HepG2 (cell line): ENCODE measurements at regions not wholly inside any gene's neighbourhood (a gene's known extent, or its start where the extent isn't known, plus 50 kb on each side); places are given as distances from the start of the nearest gene placed in this dataset.

ENCODE experiments used
- CEBPB ChIP-seq: IDR thresholded peaks from 2 replicates; pipeline ENCODE4 v1.6.1; 2011; ENCODE audit warnings: low read depth, low read length, improper control_type of control experiment, borderline replicate concordance
- DR1 ChIP-seq: sonication (generic); formaldehyde crosslinking; IDR thresholded peaks from 2 replicates; pipeline ENCODE4 v1.8.0; 2021; ENCODE audit warnings: mild to moderate bottlenecking, missing genetic modification reagents, inconsistent platforms
- ETS1 ChIP-seq: sonication (generic); formaldehyde crosslinking; IDR thresholded peaks from 2 replicates; pipeline ENCODE4 v1.4.0; 2020; ENCODE audit warnings: missing genetic modification reagents
- FOXM1 ChIP-seq: sonication (generic); formaldehyde crosslinking; IDR thresholded peaks from 2 replicates; pipeline ENCODE4 v1.5.0; 2020; ENCODE audit warnings: missing genetic modification reagents
- HNRNPLL ChIP-seq: fragments of 200-400 bp; formaldehyde crosslinking; IDR thresholded peaks from 2 replicates; pipeline ENCODE4 v1.6.1; 2017; ENCODE audit warnings: mild to moderate bottlenecking, low read depth, low read length; ENCODE audit not compliant: poor library complexity, severe bottlenecking
- JUNB ChIP-seq: sonication (generic); formaldehyde crosslinking; IDR thresholded peaks from 2 replicates; pipeline ENCODE4 v1.8.0; 2022; ENCODE audit warnings: missing genetic modification reagents, mild to moderate bottlenecking, borderline replicate concordance
- KLF13 ChIP-seq: sonication (generic); formaldehyde crosslinking; IDR thresholded peaks from 2 replicates; pipeline ENCODE4 v1.4.0; 2020; ENCODE audit warnings: mild to moderate bottlenecking, missing genetic modification reagents
- MTF2 ChIP-seq: sonication (generic); formaldehyde crosslinking; IDR thresholded peaks from 2 replicates; pipeline ENCODE4 v1.5.0; 2020; ENCODE audit warnings: missing genetic modification reagents, borderline replicate concordance
- MXD4 ChIP-seq: IDR thresholded peaks from 2 replicates; pipeline ENCODE4 v1.6.1; 2016; ENCODE audit warnings: mild to moderate bottlenecking, missing biosample characterization, missing genetic modification reagents
- RBM39 ChIP-seq: fragments of 200-400 bp; formaldehyde crosslinking; IDR thresholded peaks from one replicate; pipeline ENCODE4 v1.6.1; 2018; ENCODE audit warnings: antibody characterized with exemption, mild to moderate bottlenecking, low read depth, low read length; ENCODE audit not compliant: poor library complexity, severe bottlenecking
- SIN3A ChIP-seq: IDR thresholded peaks from 2 replicates; pipeline ENCODE4 v1.6.1; 2011; ENCODE audit warnings: low read depth, mild to moderate bottlenecking, control low read depth, low read length, borderline replicate concordance
- SNRNP70 ChIP-seq: fragments of 200-400 bp; formaldehyde crosslinking; IDR thresholded peaks from 2 replicates; pipeline ENCODE4 v1.6.1; 2017; ENCODE audit warnings: mild to moderate bottlenecking, low read depth, low read length, moderate library complexity
- SP2 ChIP-seq: sonication (generic); formaldehyde crosslinking; IDR thresholded peaks from 2 replicates; pipeline ENCODE4 v1.5.1; 2020; ENCODE audit warnings: mild to moderate bottlenecking, missing genetic modification reagents
- TCF12 ChIP-seq, 2 experiments: fragments of 450-650 bp in 1 of 2; sonication (generic) in 1 of 2; formaldehyde crosslinking in 1 of 2; IDR thresholded peaks; 2 replicates each; pipeline versions ENCODE4 v1.6.1 to v1.8.0; 2017 to 2022; ENCODE audit warnings: antibody characterized with exemption in 1 of 2, mild to moderate bottlenecking in 1 of 2, missing genetic modification reagents in 1 of 2, moderate library complexity in 1 of 2
- YEATS4 ChIP-seq: sonication (generic); formaldehyde crosslinking; IDR thresholded peaks from 2 replicates; pipeline ENCODE4 v1.4.0; 2020; ENCODE audit warnings: missing genetic modification reagents, borderline replicate concordance
- ZBTB7B ChIP-seq: sonication (generic); formaldehyde crosslinking; IDR thresholded peaks from 2 replicates; pipeline ENCODE4 v1.4.0; 2020; ENCODE audit warnings: missing genetic modification reagents
- ZFAT ChIP-seq: sonication (generic); formaldehyde crosslinking; conservative IDR thresholded peaks from 2 replicates; pipeline ENCODE4 v1.8.1; 2023; ENCODE audit warnings: missing genetic modification reagents, inconsistent platforms
- ZNF12 ChIP-seq: sonication (generic); formaldehyde crosslinking; IDR thresholded peaks from 2 replicates; pipeline ENCODE4 v1.5.0; 2020; ENCODE audit warnings: missing genetic modification reagents
- ZNF143 ChIP-seq: sonication (generic); formaldehyde crosslinking; IDR thresholded peaks from 2 replicates; pipeline ENCODE4 v1.4.0; 2020; ENCODE audit warnings: missing genetic modification reagents
- ZNF207 ChIP-seq: fragments of 450-650 bp; IDR thresholded peaks from 2 replicates; pipeline ENCODE4 v1.6.1; 2016; ENCODE audit warnings: antibody characterized with exemption, borderline replicate concordance
- ZNF275 ChIP-seq: sonication (generic); formaldehyde crosslinking; IDR thresholded peaks from 2 replicates; pipeline ENCODE4 v1.8.0; 2022; ENCODE audit warnings: missing genetic modification reagents, mild to moderate bottlenecking, inconsistent platforms, borderline replicate concordance
- ZNF282 ChIP-seq: fragments of 450-650 bp; IDR thresholded peaks from 2 replicates; pipeline ENCODE4 v1.6.1; 2018; ENCODE audit not compliant: partially characterized antibody
- ZNF44 ChIP-seq: sonication (generic); formaldehyde crosslinking; IDR thresholded peaks from 2 replicates; pipeline ENCODE4 v1.5.1; 2020; ENCODE audit warnings: mild to moderate bottlenecking, missing genetic modification reagents
- ZNF552 ChIP-seq: sonication (generic); formaldehyde crosslinking; IDR thresholded peaks from 2 replicates; pipeline ENCODE4 v1.9.0; 2022; ENCODE audit warnings: missing genetic modification reagents, mild to moderate bottlenecking, borderline replicate concordance
- ZNF557 ChIP-seq: sonication (generic); formaldehyde crosslinking; IDR thresholded peaks from 2 replicates; pipeline ENCODE4 v1.4.0; 2020; ENCODE audit warnings: missing genetic modification reagents
- ZNF597 ChIP-seq: sonication (generic); formaldehyde crosslinking; IDR thresholded peaks from 2 replicates; pipeline ENCODE4 v1.5.0; 2020; ENCODE audit warnings: missing genetic modification reagents
- ZNF644 ChIP-seq: IDR thresholded peaks from 2 replicates; pipeline ENCODE4 v1.6.1; 2016; ENCODE audit warnings: low read depth
- ZZZ3 ChIP-seq: sonication (generic); formaldehyde crosslinking; IDR thresholded peaks from 2 replicates; pipeline ENCODE4 v1.4.0; 2020; ENCODE audit warnings: missing genetic modification reagents, mild to moderate bottlenecking, borderline replicate concordance

- TF ChIP-seq ZNF552 = no peak; the same call in 1 of the 2 replicates
- TF ChIP-seq SP2 (CRISPR knock-in tag) = no peak
- TF ChIP-seq HNRNPLL = peak; percentile 52
- TF ChIP-seq MXD4 (CRISPR knock-in tag) = peak; percentile 63; the same call in 1 of the 2 replicates
- no peak for TF ChIP-seq ZNF282
- no peak for TF ChIP-seq ZFAT (CRISPR knock-in tag)
- TF ChIP-seq CEBPB = peak; percentile 92
- peak; percentile 81; the same call in 1 of the 2 replicates for TF ChIP-seq YEATS4
- TF ChIP-seq ZNF12 (CRISPR knock-in tag) = no peak
- peak; percentile 57 for TF ChIP-seq ZNF44
- TF ChIP-seq SNRNP70 = no peak
- no peak for TF ChIP-seq ZNF275 (CRISPR knock-in tag)
- no peak for TF ChIP-seq ZNF597 (CRISPR knock-in tag)
- no peak for TF ChIP-seq TCF12 (IDR thresholded peaks at IDR 0.05)
- TF ChIP-seq TCF12 (CRISPR knock-in tag; IDR thresholded peaks at IDR 0.05) = peak; percentile 80; the same call in 1 of the 2 replicates
- TF ChIP-seq ZZZ3 (CRISPR knock-in tag) = no peak
- TF ChIP-seq ZBTB7B (CRISPR knock-in tag) = 0 out of 2 replicates have a peak, but pooled peaks have one; percentile 31
- TF ChIP-seq SIN3A = peak; percentile 60; the same call in 1 of the 2 replicates
- TF ChIP-seq MTF2 (CRISPR knock-in tag) = no peak
- no peak for TF ChIP-seq ETS1
- peak; percentile 80; the same call in 1 of the 2 replicates for TF ChIP-seq JUNB
- no peak for TF ChIP-seq FOXM1
- no peak; the same call in 1 of the 2 replicates for TF ChIP-seq ZNF557
- TF ChIP-seq ZNF207 = no peak; the same call in 1 of the 2 replicates
- no peak for TF ChIP-seq KLF13 (CRISPR knock-in tag)
- peak; percentile 61 for TF ChIP-seq ZNF644
- TF ChIP-seq ZNF143 (CRISPR knock-in tag) = no peak; the same call in 1 of the 2 replicates
- peak; percentile 16 for TF ChIP-seq RBM39
- TF ChIP-seq DR1 = no peak; the same call in 1 of the 2 replicates
These were observed 216.2 kb downstream of the TTC8 start (continued) for GRCh38 chr14:89040460-89041256.
